Transverse colon (tissue), 4 donors: ENCODE measurements at regions not wholly inside any gene's neighbourhood (a gene's known extent, or its start where the extent isn't known, plus 50 kb on each side); places are given as distances from the start of the nearest gene placed in this dataset.

ENCODE experiments used
- DNase-seq: peaks from one replicate; pipeline ENCODE4 v3.0.0-alpha.2; 2019
- H3K27ac ChIP-seq, 4 donors: fragments of 200-600 bp; sonication (generic); 2 replicates each; pipeline ENCODE4 v1.5.1; 2016 to 2018; ENCODE audit warnings: inconsistent platforms in 4 of 4
- H3K27me3 ChIP-seq: fragments of 200-600 bp; sonication (generic); 2 replicates; pipeline ENCODE4 v1.5.1; 2017; ENCODE audit warnings: inconsistent platforms
- H3K36me3 ChIP-seq, 4 donors: fragments of 200-600 bp; sonication (generic); 2 replicates each; pipeline ENCODE4 v1.5.1; 2017 to 2019; ENCODE audit warnings: inconsistent platforms in 4 of 4
- H3K4me1 ChIP-seq, 4 donors: fragments of 200-600 bp; sonication (generic); 2 replicates each; pipeline ENCODE4 v1.5.1; 2017 to 2020; ENCODE audit warnings: inconsistent platforms in 4 of 4
- H3K4me3 ChIP-seq, 4 donors: fragments of 200-600 bp; sonication (generic); 1 replicate in 1 of 4; 2 replicates in 3 of 4; pipeline versions ENCODE4 v1.5.1 to v1.6.1; 2017 to 2019; ENCODE audit warnings: inconsistent platforms in 4 of 4
- H3K9me3 ChIP-seq, 2 donors: fragments of 200-600 bp; sonication (generic); 2 replicates each; pipeline ENCODE4 v1.5.1; 2017 to 2019; ENCODE audit warnings: inconsistent platforms in 2 of 2
- CTCF ChIP-seq, 5 experiments: fragments of 200-600 bp in 3 of 5; fragments of 450-650 bp in 2 of 5; sonication (generic) in 3 of 5; IDR thresholded peaks; 1 replicate in 2 of 5; 2 replicates in 3 of 5; pipeline ENCODE4 v1.5.1; 2016 to 2017; ENCODE audit warnings: antibody characterized with exemption in 5 of 5, inconsistent platforms in 3 of 5, mild to moderate bottlenecking in 2 of 5, moderate library complexity in 1 of 5
- EP300 ChIP-seq: sonication (generic); formaldehyde crosslinking; IDR thresholded peaks from one replicate; pipeline ENCODE4 v1.6.1; 2017; ENCODE audit warnings: antibody characterized with exemption, low read depth
- POLR2A ChIP-seq: fragments of 450-650 bp; IDR thresholded peaks from one replicate; pipeline ENCODE4 v1.6.1; 2016; ENCODE audit warnings: antibody characterized with exemption, mild to moderate bottlenecking, moderate library complexity
- POLR2AphosphoS5 ChIP-seq, 3 donors: sonication (generic); formaldehyde crosslinking; IDR thresholded peaks; one replicate each; pipeline ENCODE4 v1.6.1; 2016; ENCODE audit warnings: antibody characterized with exemption in 3 of 3
- WGBS, 2 donors: methylation state at CpG; one replicate each; pipeline ENCODE4 v1.1.5; 2018; ENCODE audit warnings: low coverage in 1 of 2; 5-methylcytosine and 5-hydroxymethylcytosine counted together
- in situ Hi-C, 4 donors: fragments of 200-750 bp; cut with MboI; loops; one replicate each; pipeline versions ENCODE4 v1.15.0 to v1.15.1; 2017; ENCODE audit warnings: low sequenced_read_pairs in 3 of 4, low pct_ligation_motif_present in 1 of 4, low pct_unique_long_range_greater_than_20kb in 1 of 4
- intact Hi-C: fragments of 100-400 bp; cut with DNase I; formaldehyde crosslinking; loops from one replicate; pipeline ENCODE4 v1.15.1; 2023; ENCODE audit warnings: low total_unique reads

- Histone ChIP-seq H3K9me3 (peaks cover 0 to 18% of the 10 kb centered on the region in 2 donors), H3K4me1 (no peaks in the 10 kb centered on the region), H3K27ac (no peak overlapping the region), H3K4me3 (no peak overlapping the region), H3K36me3 (no peaks in the 10 kb centered on the region), H3K27me3 (no peaks in the 10 kb centered on the region)
- in situ Hi-C loops, result no loop called here
- intact Hi-C loops, result no loop called here
- no peak for TF ChIP-seq POLR2AphosphoS5 (IDR thresholded peaks at IDR 0.05)
- TF ChIP-seq EP300, result no peak
- 59 to 65% methylated on average over 3 of the region's 3 CpGs for WGBS, 2 donors
- DNase-seq, result no peak
Observed at GRCh38 chr13:55394470-55394869, 1746.2 kb upstream of the PRR20A start.

- intact Hi-C loops, result no loop called here
- no peak for DNase-seq
- TF ChIP-seq EP300, result no peak
- TF ChIP-seq POLR2A, result no peak
- TF ChIP-seq CTCF (IDR thresholded peaks at IDR 0.05), result no peak
- TF ChIP-seq POLR2AphosphoS5 (IDR thresholded peaks at IDR 0.05), result no peak
- no peaks in the 10 kb centered on the region for H3K4me1 ChIP-seq
- in situ Hi-C loops, result no loop called here
- H3K36me3 ChIP-seq, result no peaks in the 10 kb centered on the region
- 63 to 73% methylated on average over 1 of the region's 1 CpG for WGBS, 2 donors
- H3K27ac ChIP-seq, result no peak overlapping the region
- H3K4me3 ChIP-seq, result no peak overlapping the region
- H3K27me3 ChIP-seq, result no peaks in the 10 kb centered on the region
- H3K9me3 ChIP-seq, result peaks cover 0 to 5% of the 10 kb centered on the region in 2 donors
Observed at GRCh38 chr13:55402870-55403269, 1737.8 kb upstream of the PRR20A start.

GRCh38 chr13:55403887-55404487 lies 1736.7 kb upstream of the PRR20A start:
- no peak overlapping the region for H3K27ac ChIP-seq
- no peaks in the 10 kb centered on the region for H3K27me3 ChIP-seq
- no peak for DNase-seq
- no peaks in the 10 kb centered on the region for H3K4me1 ChIP-seq
- intact Hi-C loops (no loop called here), in situ Hi-C loops (no loop called here)
- H3K36me3 ChIP-seq, result no peaks in the 10 kb centered on the region
- TF ChIP-seq EP300 (no peak), POLR2AphosphoS5 (IDR thresholded peaks at IDR 0.05) (peak in 1 of 3 donors; percentile 24)
- no peak overlapping the region for H3K4me3 ChIP-seq
- H3K9me3 ChIP-seq, result peaks cover 0 to 5% of the 10 kb centered on the region in 2 donors

- in situ Hi-C loops (no loop called here), intact Hi-C loops (no loop called here)
- Histone ChIP-seq H3K9me3 (no peaks in the 10 kb centered on the region), H3K36me3 (no peaks in the 10 kb centered on the region), H3K4me1 (no peaks in the 10 kb centered on the region), H3K27me3 (no peaks in the 10 kb centered on the region), H3K4me3 (no peak overlapping the region), H3K27ac (no peak overlapping the region)
- DNase-seq, result no peak
- WGBS, 2 donors, result 40 to 55% methylated on average over 5 to 8 of the region's 8 CpGs
- TF ChIP-seq EP300 (no peak), POLR2AphosphoS5 (IDR thresholded peaks at IDR 0.05) (no peak), CTCF (IDR thresholded peaks at IDR 0.05) (no peak), POLR2A (no peak)
Observed at GRCh38 chr13:55410398-55411330, 1730.1 kb upstream of the PRR20A start.

GRCh38 chr13:55418095-55418494 lies 1722.6 kb upstream of the PRR20A start:
- Histone ChIP-seq H3K9me3 (no peaks in the 10 kb centered on the region), H3K4me3 (no peak overlapping the region), H3K27ac (no peak overlapping the region), H3K4me1 (no peaks in the 10 kb centered on the region), H3K36me3 (no peaks in the 10 kb centered on the region), H3K27me3 (no peaks in the 10 kb centered on the region)
- DNase-seq, result no peak
- 54% methylated on average over 2 of the region's 2 CpGs for WGBS, 2 donors
- TF ChIP-seq EP300, result no peak
- no peak for TF ChIP-seq CTCF (IDR thresholded peaks at IDR 0.05)
- TF ChIP-seq POLR2AphosphoS5 (IDR thresholded peaks at IDR 0.05), result no peak
- no peak for TF ChIP-seq POLR2A
- in situ Hi-C loops (no loop called here), intact Hi-C loops (no loop called here)
